ENCODE measurements at regions not wholly inside any gene's neighbourhood (a gene's known extent, or its start where the extent isn't known, plus 50 kb on each side); places are given as distances from the start of the nearest gene placed in this dataset.

GRCh38 chr5:102590467-102590866 is 91.7 kb upstream of the SLCO6A1 start:
- TF ChIP-seq GTF2F1 (IDR thresholded peaks at IDR 0.05; ENCODE audit: borderline replicate concordance, low read depth, low read length) (no peak), CHD2 (IDR thresholded peaks at IDR 0.05; ENCODE audit: low read length) (no peak), HDAC6 (IDR thresholded peaks at IDR 0.05; ENCODE audit: low read depth, low read length) (no peak)
- TF ChIP-seq, protein P1, sequence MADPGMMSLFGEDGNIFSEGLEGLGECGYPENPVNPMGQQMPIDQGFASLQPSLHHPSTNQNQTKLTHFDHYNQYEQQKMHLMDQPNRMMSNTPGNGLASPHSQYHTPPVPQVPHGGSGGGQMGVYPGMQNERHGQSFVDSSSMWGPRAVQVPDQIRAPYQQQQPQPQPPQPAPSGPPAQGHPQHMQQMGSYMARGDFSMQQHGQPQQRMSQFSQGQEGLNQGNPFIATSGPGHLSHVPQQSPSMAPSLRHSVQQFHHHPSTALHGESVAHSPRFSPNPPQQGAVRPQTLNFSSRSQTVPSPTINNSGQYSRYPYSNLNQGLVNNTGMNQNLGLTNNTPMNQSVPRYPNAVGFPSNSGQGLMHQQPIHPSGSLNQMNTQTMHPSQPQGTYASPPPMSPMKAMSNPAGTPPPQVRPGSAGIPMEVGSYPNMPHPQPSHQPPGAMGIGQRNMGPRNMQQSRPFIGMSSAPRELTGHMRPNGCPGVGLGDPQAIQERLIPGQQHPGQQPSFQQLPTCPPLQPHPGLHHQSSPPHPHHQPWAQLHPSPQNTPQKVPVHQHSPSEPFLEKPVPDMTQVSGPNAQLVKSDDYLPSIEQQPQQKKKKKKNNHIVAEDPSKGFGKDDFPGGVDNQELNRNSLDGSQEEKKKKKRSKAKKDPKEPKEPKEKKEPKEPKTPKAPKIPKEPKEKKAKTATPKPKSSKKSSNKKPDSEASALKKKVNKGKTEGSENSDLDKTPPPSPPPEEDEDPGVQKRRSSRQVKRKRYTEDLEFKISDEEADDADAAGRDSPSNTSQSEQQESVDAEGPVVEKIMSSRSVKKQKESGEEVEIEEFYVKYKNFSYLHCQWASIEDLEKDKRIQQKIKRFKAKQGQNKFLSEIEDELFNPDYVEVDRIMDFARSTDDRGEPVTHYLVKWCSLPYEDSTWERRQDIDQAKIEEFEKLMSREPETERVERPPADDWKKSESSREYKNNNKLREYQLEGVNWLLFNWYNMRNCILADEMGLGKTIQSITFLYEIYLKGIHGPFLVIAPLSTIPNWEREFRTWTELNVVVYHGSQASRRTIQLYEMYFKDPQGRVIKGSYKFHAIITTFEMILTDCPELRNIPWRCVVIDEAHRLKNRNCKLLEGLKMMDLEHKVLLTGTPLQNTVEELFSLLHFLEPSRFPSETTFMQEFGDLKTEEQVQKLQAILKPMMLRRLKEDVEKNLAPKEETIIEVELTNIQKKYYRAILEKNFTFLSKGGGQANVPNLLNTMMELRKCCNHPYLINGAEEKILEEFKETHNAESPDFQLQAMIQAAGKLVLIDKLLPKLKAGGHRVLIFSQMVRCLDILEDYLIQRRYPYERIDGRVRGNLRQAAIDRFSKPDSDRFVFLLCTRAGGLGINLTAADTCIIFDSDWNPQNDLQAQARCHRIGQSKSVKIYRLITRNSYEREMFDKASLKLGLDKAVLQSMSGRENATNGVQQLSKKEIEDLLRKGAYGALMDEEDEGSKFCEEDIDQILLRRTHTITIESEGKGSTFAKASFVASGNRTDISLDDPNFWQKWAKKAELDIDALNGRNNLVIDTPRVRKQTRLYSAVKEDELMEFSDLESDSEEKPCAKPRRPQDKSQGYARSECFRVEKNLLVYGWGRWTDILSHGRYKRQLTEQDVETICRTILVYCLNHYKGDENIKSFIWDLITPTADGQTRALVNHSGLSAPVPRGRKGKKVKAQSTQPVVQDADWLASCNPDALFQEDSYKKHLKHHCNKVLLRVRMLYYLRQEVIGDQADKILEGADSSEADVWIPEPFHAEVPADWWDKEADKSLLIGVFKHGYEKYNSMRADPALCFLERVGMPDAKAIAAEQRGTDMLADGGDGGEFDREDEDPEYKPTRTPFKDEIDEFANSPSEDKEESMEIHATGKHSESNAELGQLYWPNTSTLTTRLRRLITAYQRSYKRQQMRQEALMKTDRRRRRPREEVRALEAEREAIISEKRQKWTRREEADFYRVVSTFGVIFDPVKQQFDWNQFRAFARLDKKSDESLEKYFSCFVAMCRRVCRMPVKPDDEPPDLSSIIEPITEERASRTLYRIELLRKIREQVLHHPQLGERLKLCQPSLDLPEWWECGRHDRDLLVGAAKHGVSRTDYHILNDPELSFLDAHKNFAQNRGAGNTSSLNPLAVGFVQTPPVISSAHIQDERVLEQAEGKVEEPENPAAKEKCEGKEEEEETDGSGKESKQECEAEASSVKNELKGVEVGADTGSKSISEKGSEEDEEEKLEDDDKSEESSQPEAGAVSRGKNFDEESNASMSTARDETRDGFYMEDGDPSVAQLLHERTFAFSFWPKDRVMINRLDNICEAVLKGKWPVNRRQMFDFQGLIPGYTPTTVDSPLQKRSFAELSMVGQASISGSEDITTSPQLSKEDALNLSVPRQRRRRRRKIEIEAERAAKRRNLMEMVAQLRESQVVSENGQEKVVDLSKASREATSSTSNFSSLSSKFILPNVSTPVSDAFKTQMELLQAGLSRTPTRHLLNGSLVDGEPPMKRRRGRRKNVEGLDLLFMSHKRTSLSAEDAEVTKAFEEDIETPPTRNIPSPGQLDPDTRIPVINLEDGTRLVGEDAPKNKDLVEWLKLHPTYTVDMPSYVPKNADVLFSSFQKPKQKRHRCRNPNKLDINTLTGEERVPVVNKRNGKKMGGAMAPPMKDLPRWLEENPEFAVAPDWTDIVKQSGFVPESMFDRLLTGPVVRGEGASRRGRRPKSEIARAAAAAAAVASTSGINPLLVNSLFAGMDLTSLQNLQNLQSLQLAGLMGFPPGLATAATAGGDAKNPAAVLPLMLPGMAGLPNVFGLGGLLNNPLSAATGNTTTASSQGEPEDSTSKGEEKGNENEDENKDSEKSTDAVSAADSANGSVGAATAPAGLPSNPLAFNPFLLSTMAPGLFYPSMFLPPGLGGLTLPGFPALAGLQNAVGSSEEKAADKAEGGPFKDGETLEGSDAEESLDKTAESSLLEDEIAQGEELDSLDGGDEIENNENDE (IDR thresholded peaks at IDR 0.05; ENCODE audit: insufficient replicate concordance, low read length): no peak
- TF ChIP-seq, protein P2, sequence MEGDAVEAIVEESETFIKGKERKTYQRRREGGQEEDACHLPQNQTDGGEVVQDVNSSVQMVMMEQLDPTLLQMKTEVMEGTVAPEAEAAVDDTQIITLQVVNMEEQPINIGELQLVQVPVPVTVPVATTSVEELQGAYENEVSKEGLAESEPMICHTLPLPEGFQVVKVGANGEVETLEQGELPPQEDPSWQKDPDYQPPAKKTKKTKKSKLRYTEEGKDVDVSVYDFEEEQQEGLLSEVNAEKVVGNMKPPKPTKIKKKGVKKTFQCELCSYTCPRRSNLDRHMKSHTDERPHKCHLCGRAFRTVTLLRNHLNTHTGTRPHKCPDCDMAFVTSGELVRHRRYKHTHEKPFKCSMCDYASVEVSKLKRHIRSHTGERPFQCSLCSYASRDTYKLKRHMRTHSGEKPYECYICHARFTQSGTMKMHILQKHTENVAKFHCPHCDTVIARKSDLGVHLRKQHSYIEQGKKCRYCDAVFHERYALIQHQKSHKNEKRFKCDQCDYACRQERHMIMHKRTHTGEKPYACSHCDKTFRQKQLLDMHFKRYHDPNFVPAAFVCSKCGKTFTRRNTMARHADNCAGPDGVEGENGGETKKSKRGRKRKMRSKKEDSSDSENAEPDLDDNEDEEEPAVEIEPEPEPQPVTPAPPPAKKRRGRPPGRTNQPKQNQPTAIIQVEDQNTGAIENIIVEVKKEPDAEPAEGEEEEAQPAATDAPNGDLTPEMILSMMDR (IDR thresholded peaks at IDR 0.05; ENCODE audit: control extremely low read depth in 1 of 3, insufficient read depth in 1 of 3, low read depth in 1 of 3, low read length in 3 of 3): no peak
